ENCODE measurements at regions not wholly inside any gene's neighbourhood (a gene's known extent, or its start where the extent isn't known, plus 50 kb on each side); places are given as distances from the start of the nearest gene placed in this dataset.
"Not testable (repeated sequence)": the region's sequence is repeated elsewhere in the genome, so short reads cannot be mapped to it uniquely, and the experiment has no call there.

DNA sequence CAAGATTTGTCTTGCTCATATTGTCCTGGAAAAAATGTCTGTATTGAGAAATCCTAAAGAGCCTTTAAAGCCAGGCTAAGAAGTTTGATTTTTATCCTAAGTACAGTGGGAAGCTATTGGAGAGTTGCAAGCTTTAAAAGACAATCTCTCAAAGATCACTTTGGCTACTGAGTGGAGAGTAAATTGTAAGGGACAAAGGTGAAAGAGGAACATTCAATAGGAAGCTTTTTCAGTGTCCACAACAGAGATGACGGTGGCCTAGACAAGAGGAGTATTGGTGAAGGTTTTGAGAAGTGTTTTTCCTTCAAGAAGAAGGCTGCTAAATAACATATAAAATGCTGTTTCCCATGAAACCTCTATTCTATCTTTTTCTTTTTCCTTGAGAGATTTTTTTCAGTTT lies 249.5 kb upstream of the IL12A start:
- Histone ChIP-seq H3K4me3 (ENCODE audit: low read length) (no peak overlapping the region), H3K9me3 (ENCODE audit: control insufficient read depth, low read length) (no peaks in the 10 kb centered on the region), H3K27me3 (replicated peaks; ENCODE audit: control insufficient read depth, insufficient read depth, low read length) (no peaks in the 10 kb centered on the region), H3K4me1 (ENCODE audit: control insufficient read depth, insufficient read depth, low read length) (no peaks in the 10 kb centered on the region), H3K36me3 (ENCODE audit: control insufficient read depth, insufficient read depth, low read length, severe bottlenecking) (no peaks in the 10 kb centered on the region), H3K9ac (ENCODE audit: low read length) (no peak overlapping the region)
- DNase-seq (ENCODE audit: low read depth) = no peak

DNA sequence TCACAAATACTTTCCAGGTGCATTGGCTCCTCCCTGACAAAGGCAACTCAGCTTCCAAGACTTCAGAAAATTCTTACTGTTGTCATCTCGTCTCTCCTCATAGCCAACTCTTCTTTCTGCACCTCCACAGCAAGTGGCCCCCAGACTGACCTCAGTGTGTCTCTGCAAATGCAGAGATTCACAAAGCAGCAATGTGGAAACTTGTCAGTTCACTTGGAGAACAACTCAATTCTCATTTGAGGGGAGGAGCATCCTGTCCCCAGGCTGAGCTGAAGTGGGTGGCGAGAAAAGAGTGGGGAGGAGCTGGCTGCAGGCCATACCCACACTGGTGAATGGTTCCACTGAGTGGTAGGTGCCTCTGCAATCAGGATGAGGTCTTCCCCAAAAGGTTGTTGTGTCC lies 248.7 kb upstream of the IL12A start:
- H3K27me3 ChIP-seq (replicated peaks; ENCODE audit: control insufficient read depth, insufficient read depth, low read length) = no peaks in the 10 kb centered on the region
- no peak for DNase-seq (ENCODE audit: low read depth)
- no peak overlapping the region for H3K4me3 ChIP-seq (ENCODE audit: low read length)
- no peaks in the 10 kb centered on the region for H3K36me3 ChIP-seq (ENCODE audit: control insufficient read depth, insufficient read depth, low read length, severe bottlenecking)
- H3K9me3 ChIP-seq (ENCODE audit: control insufficient read depth, low read length) = no peaks in the 10 kb centered on the region
- H3K9ac ChIP-seq (ENCODE audit: low read length) = no peak overlapping the region
- H3K4me1 ChIP-seq (ENCODE audit: control insufficient read depth, insufficient read depth, low read length) = no peaks in the 10 kb centered on the region

DNA sequence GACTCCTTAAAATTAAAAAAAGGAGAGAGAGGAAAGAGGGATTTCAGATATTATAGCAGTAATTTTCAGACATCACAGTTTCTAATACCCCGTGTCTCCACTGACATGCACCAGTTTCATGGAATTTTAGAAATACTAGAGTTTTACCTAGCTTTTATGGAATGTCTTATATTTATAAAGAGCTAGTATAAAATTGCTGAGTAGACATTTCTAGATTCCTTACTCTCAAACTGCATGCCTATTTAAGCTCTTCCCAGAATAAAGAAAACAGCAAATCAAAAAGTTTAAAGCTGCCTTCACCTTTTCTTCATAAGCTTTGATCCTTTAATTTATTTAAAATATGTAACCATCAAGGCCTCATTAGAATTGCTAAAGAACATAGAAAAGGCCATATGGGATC lies 247.4 kb upstream of the IL12A start:
- Histone ChIP-seq H3K36me3 (ENCODE audit: control insufficient read depth, insufficient read depth, low read length, severe bottlenecking) (no peaks in the 10 kb centered on the region), H3K9me3 (ENCODE audit: control insufficient read depth, low read length) (no peaks in the 10 kb centered on the region), H3K9ac (ENCODE audit: low read length) (no peak overlapping the region), H3K4me3 (ENCODE audit: low read length) (no peak overlapping the region), H3K4me1 (ENCODE audit: control insufficient read depth, insufficient read depth, low read length) (no peaks in the 10 kb centered on the region), H3K27me3 (replicated peaks; ENCODE audit: control insufficient read depth, insufficient read depth, low read length) (no peaks in the 10 kb centered on the region)
- no peak for DNase-seq (ENCODE audit: low read depth)

DNA sequence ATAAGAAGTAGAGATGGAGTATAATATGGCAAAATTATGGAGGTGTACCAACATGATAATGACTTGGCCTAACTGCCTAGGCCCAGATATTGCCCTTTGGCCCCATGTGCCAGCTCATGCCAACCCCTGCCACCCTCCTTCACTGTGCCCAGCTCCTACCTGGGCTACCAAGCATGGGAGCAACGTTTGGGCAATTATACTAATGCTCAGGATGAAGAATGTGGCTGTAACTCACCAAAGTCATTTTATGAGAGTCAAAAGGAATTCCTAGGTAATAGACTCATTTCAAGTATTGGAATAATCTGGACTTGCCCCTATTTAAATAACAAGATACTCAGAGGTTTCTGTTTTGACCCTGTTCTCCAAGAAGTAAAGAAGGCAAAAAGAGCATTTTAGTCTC lies 240.2 kb upstream of the IL12A start:
- no peak for DNase-seq (ENCODE audit: low read depth)
- Histone ChIP-seq H3K27me3 (replicated peaks; ENCODE audit: control insufficient read depth, insufficient read depth, low read length) (no peaks in the 10 kb centered on the region), H3K4me1 (ENCODE audit: control insufficient read depth, insufficient read depth, low read length) (no peaks in the 10 kb centered on the region), H3K4me3 (ENCODE audit: low read length) (no peak overlapping the region), H3K36me3 (ENCODE audit: control insufficient read depth, insufficient read depth, low read length, severe bottlenecking) (no peaks in the 10 kb centered on the region), H3K9ac (ENCODE audit: low read length) (no peak overlapping the region), H3K9me3 (ENCODE audit: control insufficient read depth, low read length) (no peaks in the 10 kb centered on the region)

- H3K27me3 ChIP-seq (replicated peaks; ENCODE audit: control insufficient read depth, insufficient read depth, low read length) = no peaks in the 10 kb centered on the region
- no peaks in the 10 kb centered on the region for H3K9me3 ChIP-seq (ENCODE audit: control insufficient read depth, low read length)
- no peaks in the 10 kb centered on the region for H3K4me1 ChIP-seq (ENCODE audit: control insufficient read depth, insufficient read depth, low read length)
- H3K9ac ChIP-seq (ENCODE audit: low read length) = no peak overlapping the region
- no peaks in the 10 kb centered on the region for H3K36me3 ChIP-seq (ENCODE audit: control insufficient read depth, insufficient read depth, low read length, severe bottlenecking)
- H3K4me3 ChIP-seq (ENCODE audit: low read length) = no peak overlapping the region
- DNase-seq (ENCODE audit: low read depth) = no peak
Measured at GRCh38 chr3:159749406-159749805, 239.2 kb upstream of the IL12A start.

DNA sequence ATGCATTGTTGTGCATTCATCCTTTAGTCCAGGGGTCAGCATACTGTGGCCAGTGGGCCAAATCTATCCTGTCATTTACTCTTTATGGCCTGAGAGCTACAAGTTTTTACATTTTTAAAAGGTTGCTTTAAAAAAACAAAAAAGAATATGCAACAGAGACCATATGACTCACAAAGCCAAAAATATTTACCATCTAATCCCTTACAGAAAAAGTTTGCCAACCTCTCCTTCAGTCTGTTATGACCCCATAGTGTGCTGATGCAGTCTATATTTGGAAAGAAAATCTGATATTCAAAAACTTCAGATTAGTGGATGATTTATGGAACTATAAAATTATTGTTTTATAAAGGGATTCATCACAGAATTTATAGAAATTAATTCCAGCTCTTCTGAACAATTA lies 237.5 kb upstream of the IL12A start:
- Histone ChIP-seq H3K36me3 (ENCODE audit: control insufficient read depth, insufficient read depth, low read length, severe bottlenecking) (no peaks in the 10 kb centered on the region), H3K27me3 (replicated peaks; ENCODE audit: control insufficient read depth, insufficient read depth, low read length) (no peaks in the 10 kb centered on the region), H3K4me3 (ENCODE audit: low read length) (no peak overlapping the region), H3K9ac (ENCODE audit: low read length) (no peak overlapping the region), H3K9me3 (ENCODE audit: control insufficient read depth, low read length) (no peaks in the 10 kb centered on the region), H3K4me1 (ENCODE audit: control insufficient read depth, insufficient read depth, low read length) (no peaks in the 10 kb centered on the region)
- DNase-seq (ENCODE audit: low read depth) = peak; percentile 75

GRCh38 chr3:159751752-159752151 lies 236.9 kb upstream of the IL12A start:
- no peaks in the 10 kb centered on the region for H3K27me3 ChIP-seq (replicated peaks; ENCODE audit: control insufficient read depth, insufficient read depth, low read length)
- H3K9me3 ChIP-seq (ENCODE audit: control insufficient read depth, low read length) = no peaks in the 10 kb centered on the region
- H3K4me3 ChIP-seq (ENCODE audit: low read length) = no peak overlapping the region
- H3K36me3 ChIP-seq (ENCODE audit: control insufficient read depth, insufficient read depth, low read length, severe bottlenecking) = no peaks in the 10 kb centered on the region
- DNase-seq (ENCODE audit: low read depth) = no peak
- no peaks in the 10 kb centered on the region for H3K4me1 ChIP-seq (ENCODE audit: control insufficient read depth, insufficient read depth, low read length)
- H3K9ac ChIP-seq (ENCODE audit: low read length) = no peak overlapping the region

DNA sequence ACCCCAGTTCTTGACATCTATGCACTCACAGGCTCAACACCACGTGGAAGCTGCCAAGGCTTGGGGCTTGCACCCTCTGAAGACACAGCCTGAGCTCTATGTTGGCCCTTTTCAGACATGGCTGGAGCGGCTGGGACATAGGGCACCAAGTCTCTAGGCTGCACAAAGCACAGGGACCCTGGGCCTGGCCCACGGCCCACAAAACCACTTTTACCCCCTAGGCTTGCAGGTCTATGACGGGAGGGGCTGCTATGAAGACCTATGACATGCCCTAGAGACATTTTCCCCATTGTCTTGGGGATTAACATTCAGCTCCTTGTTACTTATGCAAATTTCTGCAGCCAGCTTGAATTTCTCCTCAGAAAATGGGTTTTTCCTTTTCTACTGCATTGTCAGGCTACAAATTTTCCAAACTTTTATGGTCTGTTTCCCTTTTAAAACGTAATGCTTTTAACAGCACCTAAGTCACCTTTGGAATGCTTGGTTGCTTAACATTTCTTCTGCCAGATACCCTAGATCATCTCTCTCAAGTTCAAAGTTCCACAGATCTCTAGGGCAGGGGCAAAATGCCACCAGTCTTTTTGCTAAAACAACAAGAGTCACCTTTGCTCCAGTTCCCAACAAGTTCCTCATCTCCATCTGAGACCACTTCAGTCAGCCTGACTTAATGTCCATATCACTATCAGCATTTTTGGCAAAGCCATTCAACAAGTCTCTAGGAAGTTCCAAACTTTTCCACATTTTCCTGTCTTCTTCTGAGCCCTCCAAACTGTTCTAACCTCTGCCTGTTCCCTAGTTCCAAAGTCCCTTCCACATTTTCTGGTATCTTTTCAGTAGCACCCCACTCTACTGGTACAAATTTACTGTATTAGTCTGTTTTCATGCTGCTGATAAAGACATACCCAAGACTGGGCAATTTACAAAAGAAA lies 232.1 kb upstream of the IL12A start:
- not testable (repeated sequence) for H3K4me1 ChIP-seq (ENCODE audit: control insufficient read depth, insufficient read depth, low read length); DNase-seq (ENCODE audit: low read depth); H3K36me3 ChIP-seq (ENCODE audit: control insufficient read depth, insufficient read depth, low read length, severe bottlenecking); H3K9ac ChIP-seq (ENCODE audit: low read length); H3K27me3 ChIP-seq (replicated peaks; ENCODE audit: control insufficient read depth, insufficient read depth, low read length); H3K9me3 ChIP-seq (ENCODE audit: control insufficient read depth, low read length); H3K4me3 ChIP-seq (ENCODE audit: low read length)

GRCh38 chr3:159757341-159758060 lies 231.1 kb upstream of the IL12A start:
- no peak for DNase-seq (ENCODE audit: low read depth)
- Histone ChIP-seq H3K36me3 (ENCODE audit: control insufficient read depth, insufficient read depth, low read length, severe bottlenecking) (no peaks in the 10 kb centered on the region), H3K4me1 (ENCODE audit: control insufficient read depth, insufficient read depth, low read length) (peaks cover under 1% of the 10 kb centered on the region), H3K9ac (ENCODE audit: low read length) (no peak overlapping the region), H3K9me3 (ENCODE audit: control insufficient read depth, low read length) (no peaks in the 10 kb centered on the region), H3K4me3 (ENCODE audit: low read length) (no peak overlapping the region), H3K27me3 (replicated peaks; ENCODE audit: control insufficient read depth, insufficient read depth, low read length) (no peaks in the 10 kb centered on the region)

DNA sequence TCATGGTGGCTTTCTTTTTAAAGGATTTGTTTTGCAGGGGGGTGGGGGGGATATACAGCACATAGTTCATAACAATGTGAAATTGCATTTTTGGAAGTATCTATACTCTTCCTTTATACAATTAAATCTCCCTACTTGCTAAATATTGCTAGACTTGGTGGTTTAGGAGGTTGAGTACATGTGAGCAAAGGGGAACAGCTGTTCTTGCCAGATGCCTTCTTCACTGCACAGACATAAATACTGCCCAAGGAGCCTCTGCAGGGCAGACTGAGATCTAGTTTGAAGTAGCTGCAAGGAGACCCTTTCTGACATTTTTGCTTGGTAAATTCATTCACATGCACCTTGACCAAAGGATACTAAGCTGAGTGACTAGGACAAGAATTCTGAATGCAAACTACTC lies 228.6 kb upstream of the IL12A start:
- Histone ChIP-seq H3K36me3 (ENCODE audit: control insufficient read depth, insufficient read depth, low read length, severe bottlenecking) (no peaks in the 10 kb centered on the region), H3K9ac (ENCODE audit: low read length) (no peak overlapping the region), H3K4me1 (ENCODE audit: control insufficient read depth, insufficient read depth, low read length) (peaks cover 8% of the 10 kb centered on the region), H3K4me3 (ENCODE audit: low read length) (no peak overlapping the region), H3K27me3 (replicated peaks; ENCODE audit: control insufficient read depth, insufficient read depth, low read length) (no peaks in the 10 kb centered on the region), H3K9me3 (ENCODE audit: control insufficient read depth, low read length) (no peaks in the 10 kb centered on the region)
- DNase-seq (ENCODE audit: low read depth) = no peak

GRCh38 chr3:159761369-159761768 lies 227.3 kb upstream of the IL12A start:
- peak; percentile 55 for DNase-seq (ENCODE audit: low read depth)
- H3K9ac ChIP-seq (ENCODE audit: low read length) = no peak overlapping the region
- H3K36me3 ChIP-seq (ENCODE audit: control insufficient read depth, insufficient read depth, low read length, severe bottlenecking) = no peaks in the 10 kb centered on the region
- no peaks in the 10 kb centered on the region for H3K9me3 ChIP-seq (ENCODE audit: control insufficient read depth, low read length)
- no peak overlapping the region for H3K4me3 ChIP-seq (ENCODE audit: low read length)
- H3K4me1 ChIP-seq (ENCODE audit: control insufficient read depth, insufficient read depth, low read length) = peaks cover 16% of the 10 kb centered on the region
- H3K27me3 ChIP-seq (replicated peaks; ENCODE audit: control insufficient read depth, insufficient read depth, low read length) = no peaks in the 10 kb centered on the region

Measured in adipocyte (in vitro differentiated cells).